Stimulated activated CD8-positive, alpha-beta memory T cell treated with anti-CD3 and anti-CD28 coated beads, Interleukin-7, amount 100 ng/mL, for 48 hours (primary cell): ENCODE measurements at regions not wholly inside any gene's neighbourhood (a gene's known extent, or its start where the extent isn't known, plus 50 kb on each side); places are given as distances from the start of the nearest gene placed in this dataset.
"Not testable (repeated sequence)": the region's sequence is repeated elsewhere in the genome, so short reads cannot be mapped to it uniquely, and the experiment has no call there.

Experiments used
- DNase-seq, 2 donors: peaks; one replicate each; pipeline ENCODE4 v3.0.0-alpha.2; 2020; ENCODE audit warnings: low read depth in 1 of 2; ENCODE audit errors: extremely low read depth in 1 of 2

GRCh38 chr6:164409309-164410009 lies 899.9 kb downstream of the C6orf118 start:
- no peak for DNase-seq

- DNase-seq = no peak
Measured at GRCh38 chr6:164408868-164409267, 900.5 kb downstream of the C6orf118 start.

GRCh38 chr6:164404812-164405488 lies 904.5 kb downstream of the C6orf118 start:
- DNase-seq = no peak

- no peak for DNase-seq
Measured at GRCh38 chr6:164401871-164402270, 907.5 kb downstream of the C6orf118 start.

GRCh38 chr6:164398647-164399046 lies 910.8 kb downstream of the C6orf118 start:
- DNase-seq = no peak

GRCh38 chr6:164396071-164397047 lies 913.0 kb downstream of the C6orf118 start:
- no peak for DNase-seq

- DNase-seq = no peak
Measured at GRCh38 chr6:164379795-164380194, 929.6 kb downstream of the C6orf118 start.

- no peak for DNase-seq
Measured at GRCh38 chr6:164378330-164378729, 931.1 kb downstream of the C6orf118 start.

- no peak for DNase-seq
Measured at GRCh38 chr6:164377348-164377918, 932.0 kb downstream of the C6orf118 start.

- DNase-seq = no peak
Measured at GRCh38 chr6:164370773-164371172, 938.6 kb downstream of the C6orf118 start.

- DNase-seq = no peak
Measured at GRCh38 chr6:164359441-164359840, 944.9 kb downstream of the QKI start.

- DNase-seq = no peak
Measured at GRCh38 chr6:164359036-164359435, 944.5 kb downstream of the QKI start.

GRCh38 chr6:164356814-164357213 lies 942.3 kb downstream of the QKI start:
- no peak for DNase-seq

GRCh38 chr6:164347455-164347854 lies 932.9 kb downstream of the QKI start:
- no peak for DNase-seq

- no peak for DNase-seq
Measured at GRCh38 chr6:164346631-164347030, 932.1 kb downstream of the QKI start.

GRCh38 chr6:164345806-164346496 lies 931.4 kb downstream of the QKI start:
- DNase-seq = no peak

- DNase-seq = no peak
Measured at GRCh38 chr6:164345327-164345726, 930.8 kb downstream of the QKI start.

- no peak for DNase-seq
Measured at GRCh38 chr6:164344801-164345291, 930.3 kb downstream of the QKI start.

- DNase-seq = not testable (repeated sequence)
Measured at GRCh38 chr6:164339442-164339841, 924.9 kb downstream of the QKI start.

- no peak for DNase-seq
Measured at GRCh38 chr6:164337925-164338397, 923.4 kb downstream of the QKI start.
